ENCODE measurements at regions not wholly inside any gene's neighbourhood (a gene's known extent, or its start where the extent isn't known, plus 50 kb on each side); places are given as distances from the start of the nearest gene placed in this dataset.

- TF ChIP-seq JUND (IDR thresholded peaks at IDR 0.05) (no peak), CTCF (IDR thresholded peaks at IDR 0.05; ENCODE audit: low read depth, low read length, missing input control) (no peak), YY1 (IDR thresholded peaks at IDR 0.05) (no peak), RAD21 (IDR thresholded peaks at IDR 0.05) (no peak), SP1 (IDR thresholded peaks at IDR 0.05) (no peak), GABPA (IDR thresholded peaks at IDR 0.05 in 1 of 2, conservative IDR thresholded peaks at IDR 0.05 in 1 of 2) (no peak), EGR1 (IDR thresholded peaks at IDR 0.05; ENCODE audit: low read depth in 2 of 2) (no peak), REST (IDR thresholded peaks at IDR 0.05) (no peak), HNF4G (IDR thresholded peaks at IDR 0.05) (no peak), TAF1 (conservative IDR thresholded peaks at IDR 0.05) (no peak), ATF3 (IDR thresholded peaks at IDR 0.05) (no peak), FOXA2 (IDR thresholded peaks at IDR 0.05) (no peak), MAX (IDR thresholded peaks at IDR 0.05) (no peak), RXRA (IDR thresholded peaks at IDR 0.05) (no peak)
These were observed 340.0 kb upstream of the MAOA start for GRCh38 chrX:43316146-43316545.

All from liver (tissue), 3 donors.